ENCODE measurements at regions not wholly inside any gene's neighbourhood (a gene's known extent, or its start where the extent isn't known, plus 50 kb on each side); places are given as distances from the start of the nearest gene placed in this dataset.

DNA sequence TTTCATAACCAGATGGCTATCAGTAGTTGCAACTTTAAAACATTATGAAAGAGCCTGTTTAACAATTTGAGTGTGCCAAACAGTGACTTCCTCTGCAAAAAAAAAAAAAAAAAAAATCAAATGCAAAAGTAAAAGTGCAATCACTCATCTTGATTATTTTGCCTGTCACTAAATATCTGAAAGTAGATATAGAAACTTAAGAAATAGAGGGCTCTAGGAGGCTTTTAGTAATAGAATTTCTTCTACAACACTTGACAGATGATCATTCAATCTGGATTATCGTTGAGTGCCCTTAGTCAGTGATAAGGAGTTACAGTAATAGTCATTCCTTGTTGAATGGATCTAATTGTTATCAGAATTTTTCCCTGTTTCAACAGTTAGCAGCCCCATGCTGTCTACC is 101.8 kb downstream of the CETN3 start:
- no peak for FAIRE-seq
- POLR2A ChIA-PET (ENCODE audit: partially characterized antibody), result no interaction called here

More for the DNA sequence above, 101.8 kb downstream of the CETN3 start:
- Histone ChIP-seq H2AFZ (ENCODE audit: low read length) (no peak overlapping the region), H3K27ac (ENCODE audit: low read depth, low read length) (no peak overlapping the region), H3K9me3 (ENCODE audit: insufficient read depth in 2 of 2, low read depth in 1 of 2, low read length in 1 of 2) (no peaks in the 10 kb centered on the region), H3K4me3 (ENCODE audit: extremely low read depth in 1 of 4, insufficient read depth in 2 of 4, low read depth in 3 of 4, low read length in 4 of 4) (no peak overlapping the region), H3K9ac (replicated peaks in 1 of 4; ENCODE audit: extremely low read depth in 1 of 4, low read depth in 3 of 4, low read length in 3 of 4) (no peak overlapping the region), H3K23me2 (ENCODE audit: low read depth, low read length) (no peaks in the 10 kb centered on the region), H3K27me3 (replicated peaks in 1 of 4; ENCODE audit: control insufficient read depth in 3 of 4, extremely low read depth in 1 of 4, insufficient read depth in 3 of 4, low read length in 3 of 4) (no peaks in the 10 kb centered on the region), H2BK20ac (ENCODE audit: low read length) (no peak overlapping the region), H4K5ac (ENCODE audit: insufficient read length, low read depth, low read length) (no peak overlapping the region), H2BK120ac (replicated peaks; ENCODE audit: low read depth, low read length) (no peak overlapping the region), H3K4me1 (replicated peaks in 1 of 4; ENCODE audit: control insufficient read depth in 3 of 4, insufficient read depth in 4 of 4, low read length in 3 of 4) (peaks cover 5 to 11% (median 7%) of the 10 kb centered on the region in 4 experiments; a peak in 5 of 7 replicates), H3K18ac (ENCODE audit: extremely low read depth, low read length) (no peak overlapping the region), H3K4ac (replicated peaks; ENCODE audit: insufficient read length, low read depth, low read length) (no peak overlapping the region), H3K56ac (replicated peaks; ENCODE audit: insufficient read length, low read depth, low read length) (no peak overlapping the region), H4K20me1 (replicated peaks in 1 of 2; ENCODE audit: control insufficient read depth in 1 of 2, insufficient read depth in 2 of 2, low read length in 2 of 2) (no peaks in the 10 kb centered on the region), H2BK15ac (ENCODE audit: low read length) (no peak overlapping the region), H3K79me2 (ENCODE audit: control insufficient read depth in 1 of 2, insufficient read depth in 2 of 2, low read length in 2 of 2) (no peaks in the 10 kb centered on the region), H3K4me2 (ENCODE audit: insufficient read depth in 1 of 2, low read depth in 2 of 2, low read length in 2 of 2) (no peak overlapping the region), H3K36me3 (ENCODE audit: control insufficient read depth in 2 of 4, insufficient read depth in 4 of 4, low read length in 3 of 4) (no peaks in the 10 kb centered on the region), H2AK5ac (ENCODE audit: low read depth, low read length) (no peak overlapping the region), H3K79me1 (ENCODE audit: low read depth, low read length) (no peaks in the 10 kb centered on the region), H3K14ac (ENCODE audit: insufficient read length) (no peak overlapping the region), H4K91ac (replicated peaks; ENCODE audit: insufficient read length, low read length) (no peak overlapping the region), H3K23ac (ENCODE audit: insufficient read length) (no peak overlapping the region), H2BK5ac (ENCODE audit: low read depth, low read length) (no peak overlapping the region), H2BK12ac (ENCODE audit: low read depth, low read length) (no peak overlapping the region), H4K8ac (ENCODE audit: extremely low read depth, insufficient read depth, low read length) (no peak overlapping the region)
- 94% methylated on average over 1 of the region's 1 CpG; no CpG with 5 or more reads in 1 of the 2 experiments for WGBS, 2 experiments (ENCODE audit: extremely low coverage in 1 of 2, insufficient coverage in 1 of 2, insufficient read length in 1 of 2, insufficient replicate concordance in 2 of 2, low coverage in 1 of 2, low lambda C conversion rate in 2 of 2, missing lambda C conversion rate in 1 of 2)
- TF ChIP-seq GABPA (IDR thresholded peaks at IDR 0.05; ENCODE audit: borderline replicate concordance, insufficient read depth, low read length) (no peak), RFX5 (IDR thresholded peaks at IDR 0.05; ENCODE audit: borderline replicate concordance, low read depth, low read length) (no peak), SP1 (IDR thresholded peaks at IDR 0.05; ENCODE audit: low read depth, low read length) (no peak), MAFK (IDR thresholded peaks at IDR 0.05; ENCODE audit: low read depth, low read length) (no peak), BCL11A (IDR thresholded peaks at IDR 0.05; ENCODE audit: low read depth in 2 of 2, low read length in 2 of 2) (no peak), YY1 (IDR thresholded peaks at IDR 0.05; ENCODE audit: low read depth, low read length) (no peak), NRF1 (IDR thresholded peaks at IDR 0.05; ENCODE audit: low read depth, low read length) (no peak)
- TF ChIP-seq, protein P1, sequence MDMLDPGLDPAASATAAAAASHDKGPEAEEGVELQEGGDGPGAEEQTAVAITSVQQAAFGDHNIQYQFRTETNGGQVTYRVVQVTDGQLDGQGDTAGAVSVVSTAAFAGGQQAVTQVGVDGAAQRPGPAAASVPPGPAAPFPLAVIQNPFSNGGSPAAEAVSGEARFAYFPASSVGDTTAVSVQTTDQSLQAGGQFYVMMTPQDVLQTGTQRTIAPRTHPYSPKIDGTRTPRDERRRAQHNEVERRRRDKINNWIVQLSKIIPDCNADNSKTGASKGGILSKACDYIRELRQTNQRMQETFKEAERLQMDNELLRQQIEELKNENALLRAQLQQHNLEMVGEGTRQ (IDR thresholded peaks at IDR 0.05; ENCODE audit: low read length), result no peak
- no peak for DNase-seq (ENCODE audit: low read depth in 1 of 2, low spot score in 2 of 2)
- CTCF ChIA-PET (ENCODE audit: partially characterized antibody), result no interaction called here
